HG03060 (cell line): ENCODE measurements at regions not wholly inside any gene's neighbourhood (a gene's known extent, or its start where the extent isn't known, plus 50 kb on each side); places are given as distances from the start of the nearest gene placed in this dataset.

Experiments used
- ATAC-seq: cut with Tn5 transposase; IDR thresholded peaks from one replicate; pipeline ENCODE4 v1.9.1; 2021; ENCODE audit warnings: low read depth, moderate number of reproducible peaks; ENCODE audit not compliant: unreplicated experiment

DNA sequence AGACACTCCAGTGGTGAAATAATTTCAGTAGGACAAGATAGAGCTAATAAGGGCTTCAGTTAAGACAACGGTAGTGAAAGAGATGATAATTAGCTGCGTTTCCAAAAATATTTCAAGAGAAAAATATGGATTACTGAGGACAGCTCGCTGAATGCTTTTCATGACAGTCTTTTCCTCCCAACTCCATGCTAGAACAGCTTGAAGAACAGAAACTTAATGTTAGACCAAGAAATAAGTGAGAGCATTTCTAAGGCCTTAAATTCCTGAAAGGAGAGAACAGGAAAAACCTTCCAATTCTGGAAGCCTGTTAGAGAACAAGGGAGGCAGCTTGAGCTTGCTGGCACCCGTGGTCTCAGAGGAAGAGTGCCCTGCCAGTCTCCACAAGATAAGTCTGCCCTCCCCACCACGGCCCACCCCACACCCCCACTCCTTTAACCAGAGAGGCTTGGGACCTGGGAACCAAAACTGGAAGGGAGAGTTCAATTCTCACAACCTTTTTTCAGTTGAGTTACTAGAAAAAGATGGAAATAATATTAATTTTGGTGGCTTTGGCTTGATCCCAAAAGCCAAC is 1148.0 kb upstream of the CELF2 start:
- ATAC-seq: no peak

DNA sequence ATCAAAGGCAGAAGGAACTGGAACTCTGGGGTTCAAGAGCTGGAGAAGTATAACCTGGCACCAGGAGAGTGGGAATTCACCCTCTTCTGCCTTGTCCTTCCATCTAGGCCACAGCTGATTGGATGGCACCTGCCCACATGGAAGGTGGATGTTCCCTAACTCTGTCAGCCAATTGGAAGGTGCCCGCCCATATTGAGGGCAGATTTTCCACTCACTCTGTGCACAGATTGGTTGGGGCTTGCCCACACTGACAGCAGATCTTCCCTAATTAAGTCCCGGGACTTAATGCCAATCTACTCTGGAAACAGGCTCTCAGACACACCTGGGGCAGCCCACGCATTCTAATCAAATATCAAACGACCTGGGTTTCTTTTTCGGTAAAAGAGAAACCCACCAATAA is 1142.3 kb upstream of the CELF2 start:
- no peak for ATAC-seq

DNA sequence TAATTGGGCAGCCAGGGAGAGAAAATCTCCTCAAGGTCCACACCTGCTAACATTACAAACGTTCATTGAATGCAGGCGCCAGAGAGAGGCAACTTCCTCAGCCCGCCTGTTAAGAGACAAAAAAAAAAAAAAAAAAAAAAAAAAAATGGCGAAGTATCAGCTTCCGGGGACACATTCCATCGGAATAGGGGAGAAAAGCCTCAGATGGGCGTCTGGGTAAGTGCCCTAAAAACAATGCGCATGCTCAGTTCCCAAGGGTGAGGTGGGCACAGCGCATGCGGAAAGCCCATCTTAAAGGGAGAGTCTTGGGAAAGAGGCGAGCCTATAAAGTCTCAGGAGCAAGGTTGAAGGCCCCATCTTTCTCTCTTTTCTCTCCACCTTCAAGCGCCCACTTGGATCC is 1139.7 kb upstream of the CELF2 start:
- no peak for ATAC-seq

- ATAC-seq: no peak
Measured at GRCh38 chr10:9878383-9878782, 1139.3 kb upstream of the CELF2 start.

DNA sequence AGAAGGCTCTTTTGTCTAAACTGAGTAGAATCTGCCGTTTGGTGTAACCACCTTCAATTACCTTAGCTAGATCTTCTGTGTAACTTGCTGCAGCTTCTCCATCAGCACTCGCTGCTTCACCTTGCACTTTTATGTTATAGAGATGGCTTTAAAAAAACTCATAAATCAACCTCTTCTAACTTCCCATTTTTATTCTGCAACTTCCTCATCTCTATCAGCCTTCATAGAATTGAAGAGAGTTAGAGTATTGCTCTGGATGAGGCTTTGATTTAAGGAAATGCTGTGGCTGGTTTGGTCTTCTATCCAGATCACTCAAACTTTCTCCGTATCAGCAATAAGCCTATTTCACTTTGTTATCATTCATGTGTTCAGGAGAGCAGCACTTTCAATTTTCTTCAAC is 1131.9 kb upstream of the CELF2 start:
- no peak for ATAC-seq

- no peak for ATAC-seq
Measured at GRCh38 chr10:9886772-9887171, 1130.9 kb upstream of the CELF2 start.

DNA sequence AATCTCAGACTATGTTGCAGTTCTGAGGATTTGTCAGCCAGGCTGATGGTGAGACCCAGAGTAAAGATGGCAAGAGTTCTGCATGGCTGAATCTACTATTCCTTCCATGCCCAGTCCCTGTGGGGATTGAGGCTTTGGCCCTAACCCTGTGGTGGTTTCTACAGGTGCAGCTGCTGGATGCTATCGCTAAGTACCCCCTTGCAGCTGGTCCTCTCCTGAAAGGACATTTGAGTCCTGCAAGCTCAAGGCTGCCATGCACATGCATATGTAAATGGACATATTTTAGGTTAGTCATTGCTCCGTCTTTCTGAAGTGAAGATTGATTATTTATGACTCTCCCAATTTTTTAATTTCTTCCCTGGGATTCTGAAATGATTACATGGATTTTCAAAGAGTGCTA is 1122.2 kb upstream of the CELF2 start:
- ATAC-seq: no peak

DNA sequence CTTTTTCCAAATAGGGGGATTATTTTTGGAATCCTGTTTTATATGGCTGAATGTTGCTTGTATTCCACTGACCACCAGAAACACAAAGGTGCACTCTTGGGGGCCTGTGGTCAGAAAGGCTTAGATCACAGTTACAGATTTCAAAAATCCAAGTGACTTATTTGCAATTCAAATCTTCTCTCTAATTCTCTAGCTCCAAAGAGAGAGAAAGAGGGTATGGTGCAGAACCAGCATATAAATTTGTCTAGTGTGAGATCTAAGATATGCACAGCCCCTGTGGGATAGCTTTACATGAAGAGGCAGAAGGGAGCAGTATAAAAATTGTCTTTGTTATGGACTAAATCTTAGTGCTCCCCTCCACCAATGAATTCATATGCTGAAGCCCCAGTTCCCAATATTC is 1121.7 kb upstream of the CELF2 start:
- ATAC-seq: no peak

DNA sequence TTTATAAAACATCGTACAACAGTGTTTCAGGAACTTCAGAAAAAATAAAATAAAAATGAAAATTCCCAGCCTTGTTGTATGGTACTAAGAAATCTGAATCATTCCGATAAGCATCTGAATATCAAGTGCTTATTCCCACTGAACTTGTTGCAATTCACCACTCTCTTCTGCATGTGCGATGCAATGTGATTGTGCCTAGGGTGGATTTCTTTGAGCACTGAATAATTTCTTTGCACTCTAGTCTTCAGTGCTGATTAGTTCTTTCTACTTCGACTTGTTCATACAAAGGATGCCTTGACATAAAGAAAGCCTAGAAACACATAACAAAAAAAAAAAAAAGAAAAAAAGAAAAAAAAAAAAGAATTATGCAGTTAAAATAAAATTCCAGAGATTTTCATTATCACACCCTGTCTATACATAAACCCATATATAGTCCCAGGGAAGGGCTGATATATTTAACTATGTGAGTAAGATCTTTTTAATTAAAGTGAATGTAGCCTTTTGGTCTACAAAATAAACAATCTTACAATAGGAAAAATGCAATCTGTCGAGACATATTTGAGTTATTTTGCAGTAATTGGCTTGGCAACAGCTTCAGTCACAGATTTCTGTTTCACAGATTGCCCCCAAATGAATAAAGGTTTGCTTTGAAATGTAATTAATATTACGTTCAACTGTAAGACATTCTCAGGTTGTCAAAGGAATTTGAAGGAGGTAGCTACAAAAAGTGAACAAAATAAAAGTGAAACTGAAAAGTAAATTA is 1118.9 kb upstream of the CELF2 start:
- no peak for ATAC-seq

- no peak for ATAC-seq
Measured at GRCh38 chr10:9900751-9901150, 1116.9 kb upstream of the CELF2 start.

- no peak for ATAC-seq
Measured at GRCh38 chr10:9901971-9902370, 1115.7 kb upstream of the CELF2 start.

- ATAC-seq: no peak
Measured at GRCh38 chr10:9910446-9910845, 1107.2 kb upstream of the CELF2 start.

DNA sequence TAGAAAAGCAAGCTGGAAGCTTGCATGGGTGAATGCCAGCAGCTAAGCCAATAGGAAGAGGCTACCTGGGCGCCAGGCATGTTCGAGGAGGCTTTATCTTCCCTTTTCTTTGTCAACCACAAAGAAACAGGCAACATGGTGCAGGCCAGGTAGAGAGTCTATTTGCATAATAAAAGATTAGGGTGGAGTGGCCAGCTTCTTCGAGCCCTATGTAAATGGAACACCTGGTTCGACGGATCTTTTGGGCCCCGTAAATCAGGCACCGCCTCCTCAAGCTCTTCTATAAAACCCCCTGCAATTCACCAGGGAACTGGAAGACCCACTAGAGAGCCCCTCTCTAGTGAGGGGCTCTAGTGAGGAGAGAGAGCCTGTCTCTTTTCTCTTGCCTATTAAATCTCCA is 1106.2 kb upstream of the CELF2 start:
- ATAC-seq: no peak

GRCh38 chr10:9913876-9914514 is 1103.7 kb upstream of the CELF2 start:
- ATAC-seq: no peak

DNA sequence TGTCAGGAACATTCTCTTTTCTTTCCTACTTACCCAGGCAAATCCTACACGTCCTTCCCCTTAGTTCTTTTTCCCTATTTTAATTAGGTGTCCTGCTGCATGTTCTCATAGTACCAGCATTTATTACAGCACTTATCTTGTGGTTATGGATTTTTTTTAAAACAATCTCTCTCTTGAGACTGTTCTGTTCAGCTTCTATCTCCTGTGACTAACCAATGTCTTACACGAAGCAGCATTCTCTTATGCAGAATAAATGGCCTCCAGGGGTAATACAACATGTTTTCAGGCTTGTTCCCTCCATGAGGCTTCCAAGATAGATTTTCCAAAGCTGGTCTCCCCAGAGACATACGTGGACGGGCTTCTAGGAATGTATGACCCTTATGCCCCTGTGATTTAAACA is 1096.1 kb upstream of the CELF2 start:
- no peak for ATAC-seq

- ATAC-seq: no peak
Measured at GRCh38 chr10:9922126-9922870, 1095.4 kb upstream of the CELF2 start.

DNA sequence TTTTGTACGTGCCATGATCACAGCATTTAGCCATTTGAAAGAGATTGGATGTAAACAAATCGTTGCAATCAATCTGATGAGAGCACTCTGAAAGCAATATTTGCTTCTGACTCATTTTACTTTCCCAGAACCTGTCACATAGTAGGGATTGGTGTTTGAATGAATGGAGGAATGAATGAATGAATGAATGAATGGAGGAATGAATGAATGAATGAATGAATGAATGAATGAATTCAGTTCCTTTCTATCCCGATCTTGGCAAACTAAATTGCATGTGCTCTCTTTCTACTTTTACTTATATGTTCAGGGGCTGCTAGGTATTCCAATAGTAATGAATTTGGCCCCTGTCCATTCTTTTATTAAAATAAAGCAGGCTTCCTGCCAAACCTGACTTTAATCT is 1091.7 kb upstream of the CELF2 start:
- no peak for ATAC-seq

DNA sequence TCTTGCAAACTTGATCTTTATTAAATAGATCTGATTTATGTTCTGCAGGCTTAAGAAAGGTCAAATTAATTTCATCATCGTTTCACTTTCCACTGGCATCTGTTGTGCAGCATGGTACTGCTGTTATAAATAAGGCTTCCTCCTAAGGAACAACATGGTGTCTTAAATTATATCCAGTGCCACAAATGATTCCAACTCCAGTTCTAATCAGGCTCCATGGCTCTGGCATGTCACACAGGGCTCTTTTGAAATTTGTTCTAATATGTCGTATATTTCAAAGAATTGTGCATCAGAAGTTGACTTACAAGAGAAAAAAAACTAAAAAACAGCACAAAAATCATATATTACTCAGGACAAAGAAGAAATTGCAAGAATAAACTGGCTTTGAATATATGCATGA is 1090.8 kb upstream of the CELF2 start:
- no peak for ATAC-seq

- ATAC-seq: no peak
Measured at GRCh38 chr10:9939716-9940115, 1078.0 kb upstream of the CELF2 start.

- ATAC-seq: no peak
Measured at GRCh38 chr10:9944690-9945089, 1073.0 kb upstream of the CELF2 start.

DNA sequence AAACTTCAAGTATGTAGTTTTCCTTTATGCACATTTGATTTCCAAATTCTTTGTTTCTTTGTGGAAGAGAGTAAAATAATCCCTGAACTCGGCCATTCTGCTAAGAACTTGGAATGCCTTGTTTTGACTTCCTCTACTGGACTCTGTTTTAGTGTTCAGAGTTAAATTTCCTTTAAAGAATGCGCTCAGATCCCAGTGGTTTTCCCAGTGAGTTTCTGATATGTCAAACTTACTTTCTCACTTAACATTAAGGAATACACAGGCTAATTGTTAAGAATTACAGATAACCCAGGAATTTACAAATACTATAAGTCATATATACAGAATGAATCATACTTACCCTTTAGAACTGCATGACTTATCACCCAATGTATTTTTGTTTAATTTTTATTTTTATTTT is 1067.6 kb upstream of the CELF2 start:
- no peak for ATAC-seq
